ENCODE measurements at regions not wholly inside any gene's neighbourhood (a gene's known extent, or its start where the extent isn't known, plus 50 kb on each side); places are given as distances from the start of the nearest gene placed in this dataset.
"Not testable (repeated sequence)": the region's sequence is repeated elsewhere in the genome, so short reads cannot be mapped to it uniquely, and the experiment has no call there.

DNA sequence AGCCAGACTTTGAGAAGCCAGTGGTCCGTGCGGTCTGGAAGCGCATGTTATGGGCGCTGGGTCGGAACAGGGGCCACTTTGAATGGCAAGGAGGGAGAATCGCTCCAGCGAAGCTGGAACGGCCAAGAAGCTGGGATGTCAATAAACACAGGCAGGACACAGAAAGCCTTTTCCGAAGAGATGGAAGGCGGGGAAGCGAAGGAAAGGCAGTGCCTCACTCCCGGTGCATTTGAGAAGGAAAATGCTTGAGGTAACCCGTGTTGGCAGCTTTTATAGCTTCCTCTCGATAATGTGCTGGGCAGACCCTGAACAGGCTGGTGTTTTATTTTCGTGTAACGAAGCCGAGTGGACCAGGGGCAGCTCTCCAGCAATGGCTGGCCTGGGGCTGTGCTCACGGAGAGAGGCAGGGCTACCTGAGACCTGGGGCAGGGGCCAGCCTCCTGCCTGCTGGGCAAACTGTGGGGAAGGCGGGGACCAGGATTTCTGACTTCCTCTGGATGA lies 84.2 kb upstream of the SPRY4 start:
- TF ChIP-seq GATA1 (IDR thresholded peaks at IDR 0.05; ENCODE audit: low read depth, low read length) (no peak), POLR2A (IDR thresholded peaks at IDR 0.05; ENCODE audit: low read length) (no peak)
- DNase-seq = no peak

DNA sequence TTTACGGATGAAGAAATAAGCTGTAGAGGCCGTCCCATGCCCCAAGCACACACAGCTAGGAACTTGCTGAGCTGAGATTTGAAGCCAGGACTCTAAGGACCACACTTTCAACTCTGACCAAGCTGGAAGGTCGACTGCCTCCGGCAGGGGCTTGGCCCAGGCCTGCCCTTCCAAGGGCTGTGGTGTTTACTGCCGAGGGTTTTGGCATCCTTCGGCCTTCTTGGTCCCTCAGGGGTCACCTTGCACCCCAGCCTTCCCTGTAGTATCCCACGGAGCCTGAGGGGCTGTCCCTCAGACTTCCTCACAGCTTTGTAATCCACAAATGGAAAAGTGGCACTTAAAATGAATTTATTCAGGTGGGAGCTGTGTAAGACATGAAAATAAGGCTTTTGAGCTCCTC lies 83.7 kb upstream of the SPRY4 start:
- TF ChIP-seq POLR2A (IDR thresholded peaks at IDR 0.05; ENCODE audit: low read length) (no peak), GATA1 (IDR thresholded peaks at IDR 0.05; ENCODE audit: low read depth, low read length) (no peak)
- no peak for DNase-seq

DNA sequence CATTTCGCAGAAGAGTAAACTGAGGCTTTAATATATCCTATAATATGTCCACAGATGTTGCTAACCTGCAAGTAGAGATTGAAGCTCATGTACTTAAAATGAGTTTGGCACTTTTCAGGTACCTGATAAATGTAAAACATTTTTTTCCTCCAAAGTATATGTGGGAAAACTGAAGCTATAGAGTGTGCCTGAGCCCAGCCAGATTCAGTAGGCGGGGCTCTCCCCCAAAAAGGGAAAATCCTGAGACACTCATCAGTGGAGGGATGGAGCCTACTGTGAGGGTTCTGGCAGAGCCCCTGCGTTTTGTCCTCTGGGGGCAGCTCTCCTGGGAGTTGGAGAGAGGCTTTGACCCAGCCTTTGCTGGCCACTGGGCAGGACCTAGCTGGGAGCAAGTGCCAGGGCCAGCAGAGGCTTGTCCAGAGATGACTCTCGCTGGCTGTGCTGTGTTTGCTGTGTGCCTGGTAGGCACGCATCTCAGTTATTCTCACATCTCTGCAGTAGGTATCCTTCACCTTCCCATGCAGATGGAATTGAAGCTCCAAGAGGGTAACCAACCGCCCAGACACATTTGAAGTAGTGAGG lies 81.1 kb upstream of the SPRY4 start:
- DNase-seq = no peak

GRCh38 chr5:142405023-142405422 lies 80.2 kb upstream of the SPRY4 start:
- DNase-seq = no peak
- TF ChIP-seq POLR2A (IDR thresholded peaks at IDR 0.05; ENCODE audit: low read length) = no peak
- no peak for TF ChIP-seq GATA1 (IDR thresholded peaks at IDR 0.05; ENCODE audit: low read depth, low read length)

More for the DNA sequence above, 81.1 kb upstream of the SPRY4 start:
- TF ChIP-seq GATA1 (IDR thresholded peaks at IDR 0.05; ENCODE audit: low read depth, low read length) (no peak), POLR2A (IDR thresholded peaks at IDR 0.05; ENCODE audit: low read length) (no peak)

DNA sequence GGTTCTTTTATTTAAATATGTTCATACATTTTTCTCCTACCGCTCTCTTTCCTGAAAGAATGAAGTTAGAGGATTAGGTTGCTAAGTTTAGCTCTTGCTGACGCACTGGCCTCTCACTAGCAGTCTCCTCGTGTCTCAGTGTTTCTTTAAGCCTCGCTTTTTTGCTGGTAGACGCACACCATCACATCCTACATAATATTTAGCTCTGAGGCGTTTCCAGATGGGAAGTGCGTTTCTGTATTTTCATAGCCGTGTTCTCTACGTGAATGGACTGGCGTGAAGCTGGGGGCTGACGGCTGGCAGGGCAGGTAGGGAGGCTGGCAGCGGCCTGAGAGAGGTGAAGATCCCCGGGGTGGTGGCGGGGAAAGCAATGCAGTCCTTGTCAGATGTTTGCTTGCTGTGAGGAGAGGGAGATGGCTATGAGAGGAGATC lies 79.2 kb upstream of the SPRY4 start:
- TF ChIP-seq POLR2A (IDR thresholded peaks at IDR 0.05; ENCODE audit: low read length) (no peak), GATA1 (IDR thresholded peaks at IDR 0.05; ENCODE audit: low read depth, low read length) (no peak)
- no peak for DNase-seq

- no peak for TF ChIP-seq GATA1 (IDR thresholded peaks at IDR 0.05; ENCODE audit: low read depth, low read length)
- no peak for TF ChIP-seq POLR2A (IDR thresholded peaks at IDR 0.05; ENCODE audit: low read length)
- no peak for DNase-seq
Measured at GRCh38 chr5:142403583-142403982, 78.8 kb upstream of the SPRY4 start.

- DNase-seq = no peak
- TF ChIP-seq POLR2A (IDR thresholded peaks at IDR 0.05; ENCODE audit: low read length) (no peak), GATA1 (IDR thresholded peaks at IDR 0.05; ENCODE audit: low read depth, low read length) (no peak)
Measured at GRCh38 chr5:142402752-142403318, 78.0 kb upstream of the SPRY4 start.

GRCh38 chr5:142400415-142400814 lies 75.6 kb upstream of the SPRY4 start:
- no peak for DNase-seq
- TF ChIP-seq POLR2A (IDR thresholded peaks at IDR 0.05; ENCODE audit: low read length) (no peak), GATA1 (IDR thresholded peaks at IDR 0.05; ENCODE audit: low read depth, low read length) (no peak)

DNA sequence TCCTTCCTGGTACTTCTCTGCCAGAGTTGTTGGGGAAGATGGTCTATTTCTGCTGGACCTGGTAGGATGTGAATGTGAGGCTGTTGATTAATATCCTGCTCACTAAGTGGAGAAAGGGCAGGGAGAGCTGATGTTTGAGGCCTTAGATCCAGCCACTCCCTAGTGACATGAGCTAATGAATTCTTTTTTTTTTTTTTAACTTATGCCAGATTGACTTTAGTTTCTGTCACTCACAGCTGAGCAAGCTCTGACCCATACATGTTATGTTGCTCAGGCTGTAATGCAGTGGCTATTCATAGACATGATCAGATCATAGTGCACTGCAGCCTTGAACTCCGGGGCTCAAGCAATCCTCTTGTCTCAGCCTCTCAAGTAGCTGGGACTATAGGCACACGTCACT lies 75.1 kb upstream of the SPRY4 start:
- TF ChIP-seq POLR2A (IDR thresholded peaks at IDR 0.05; ENCODE audit: low read length) (no peak), GATA1 (IDR thresholded peaks at IDR 0.05; ENCODE audit: low read depth, low read length) (no peak)
- no peak for DNase-seq

- TF ChIP-seq POLR2A (IDR thresholded peaks at IDR 0.05; ENCODE audit: low read length) = no peak
Measured at GRCh38 chr5:142398730-142399055, 73.9 kb upstream of the SPRY4 start.

DNA sequence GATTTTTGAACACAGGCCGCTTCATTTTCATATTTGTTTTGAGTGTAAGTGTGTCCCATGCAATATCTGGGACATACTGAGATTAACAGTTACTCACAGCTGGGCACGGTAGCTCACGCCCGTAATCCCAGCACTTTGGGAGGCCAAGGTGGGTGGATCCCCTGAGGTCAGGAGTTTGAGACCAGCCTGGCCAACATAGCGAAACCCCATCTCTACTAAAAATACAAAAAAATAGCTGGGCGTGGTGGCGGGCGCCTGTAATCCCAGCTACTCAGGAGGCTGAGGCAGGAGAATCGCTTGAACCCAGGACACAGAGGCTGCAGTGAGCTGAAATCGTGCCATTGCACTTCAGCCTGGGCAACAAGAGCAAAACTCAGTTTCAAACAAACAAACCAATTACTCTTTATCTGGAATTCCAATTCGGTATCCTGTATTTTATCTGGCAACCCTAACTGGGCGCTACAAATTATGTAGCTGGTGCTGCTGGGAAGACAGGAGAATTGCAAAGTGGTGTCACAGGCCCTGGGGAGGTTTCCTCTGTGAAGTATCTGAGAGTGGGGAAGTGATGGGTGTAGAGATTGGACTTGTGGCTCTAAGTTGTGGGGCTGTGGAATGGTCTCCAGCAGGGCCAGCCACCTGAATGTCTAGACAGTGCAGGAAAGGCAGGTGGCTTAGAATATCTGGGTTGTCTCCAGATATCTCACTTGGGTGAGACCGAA lies 73.3 kb upstream of the SPRY4 start:
- not testable (repeated sequence) for DNase-seq

More at GRCh38 chr5:142398730-142399055, 73.9 kb upstream of the SPRY4 start:
- no peak for DNase-seq

GRCh38 chr5:142397178-142397577 lies 72.4 kb upstream of the SPRY4 start:
- DNase-seq = no peak
- TF ChIP-seq POLR2A (IDR thresholded peaks at IDR 0.05; ENCODE audit: low read length) = no peak
- no peak for TF ChIP-seq GATA1 (IDR thresholded peaks at IDR 0.05; ENCODE audit: low read depth, low read length)

DNA sequence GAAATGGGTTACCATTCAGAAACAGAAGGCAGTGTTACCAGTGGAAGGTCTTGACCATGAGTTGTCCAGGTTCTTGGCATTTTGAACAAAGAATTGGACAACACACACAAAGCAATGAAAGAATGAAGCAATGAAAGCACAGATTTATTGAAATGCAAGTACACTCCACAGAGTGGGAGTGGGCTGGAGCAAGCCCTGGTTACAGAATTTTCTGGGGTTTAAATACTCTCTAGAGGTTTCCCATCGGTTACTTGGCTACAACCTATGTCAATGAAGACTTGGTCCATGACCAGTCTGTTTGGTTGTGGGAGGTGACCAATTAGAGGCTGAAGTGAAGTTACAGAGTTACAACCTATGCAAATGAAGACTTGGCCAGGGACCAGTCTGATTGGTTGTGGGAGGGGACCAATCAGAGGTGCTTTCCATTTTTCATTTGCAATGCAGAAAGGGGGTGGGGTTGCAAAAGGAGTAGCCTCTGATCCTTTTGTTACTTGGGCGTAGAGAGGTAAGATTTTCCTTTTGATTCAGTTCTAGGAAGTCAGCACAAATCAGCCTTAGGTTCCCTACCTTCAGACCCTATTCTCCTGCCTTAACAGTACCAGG lies 71.7 kb upstream of the SPRY4 start:
- no peak for TF ChIP-seq GATA1 (IDR thresholded peaks at IDR 0.05; ENCODE audit: low read depth, low read length)
- no peak for TF ChIP-seq POLR2A (IDR thresholded peaks at IDR 0.05; ENCODE audit: low read length)
- DNase-seq = no peak

DNA sequence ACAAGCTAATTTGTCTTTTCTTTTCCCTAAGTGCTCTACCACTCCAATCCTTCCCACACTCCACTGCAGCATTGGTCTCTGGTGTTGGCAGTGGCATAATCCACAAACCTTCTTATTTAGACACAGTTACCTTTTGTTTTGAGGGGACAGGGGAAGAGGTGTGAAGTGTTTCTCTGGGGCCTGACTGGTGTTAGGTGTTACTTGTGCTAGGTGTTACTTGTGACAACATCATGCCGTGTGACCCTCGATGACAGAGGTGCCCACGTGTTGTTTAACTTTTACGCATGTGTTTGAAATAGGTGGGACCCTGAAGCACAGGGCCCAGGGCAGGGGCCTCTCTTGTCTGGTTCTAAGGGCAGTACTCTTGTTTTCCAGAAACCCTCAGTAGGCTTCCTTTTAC lies 70.5 kb upstream of the SPRY4 start:
- no peak for TF ChIP-seq POLR2A (IDR thresholded peaks at IDR 0.05; ENCODE audit: low read length)
- TF ChIP-seq GATA1 (IDR thresholded peaks at IDR 0.05; ENCODE audit: low read depth, low read length) = no peak
- no peak for DNase-seq

Data from erythroblast (primary cell).